C4-2B (cell line): ENCODE measurements at regions not wholly inside any gene's neighbourhood (a gene's known extent, or its start where the extent isn't known, plus 50 kb on each side); places are given as distances from the start of the nearest gene placed in this dataset.

Experiments
- CTCF ChIP-seq: fragments of 450-650 bp; conservative IDR thresholded peaks from 2 replicates; pipeline ENCODE4 v1.5.1; 2017; ENCODE audit warnings: mild to moderate bottlenecking
- ZFX ChIP-seq: fragments of 450-650 bp; IDR thresholded peaks from 2 replicates; pipeline ENCODE4 v1.6.1; 2017

- TF ChIP-seq CTCF, result no peak
- TF ChIP-seq ZFX, result no peak
Measured at GRCh38 chr5:175052351-175052750, 328.0 kb downstream of the MSX2 start.
